ENCODE measurements at regions not wholly inside any gene's neighbourhood (a gene's known extent, or its start where the extent isn't known, plus 50 kb on each side); places are given as distances from the start of the nearest gene placed in this dataset.

DNA sequence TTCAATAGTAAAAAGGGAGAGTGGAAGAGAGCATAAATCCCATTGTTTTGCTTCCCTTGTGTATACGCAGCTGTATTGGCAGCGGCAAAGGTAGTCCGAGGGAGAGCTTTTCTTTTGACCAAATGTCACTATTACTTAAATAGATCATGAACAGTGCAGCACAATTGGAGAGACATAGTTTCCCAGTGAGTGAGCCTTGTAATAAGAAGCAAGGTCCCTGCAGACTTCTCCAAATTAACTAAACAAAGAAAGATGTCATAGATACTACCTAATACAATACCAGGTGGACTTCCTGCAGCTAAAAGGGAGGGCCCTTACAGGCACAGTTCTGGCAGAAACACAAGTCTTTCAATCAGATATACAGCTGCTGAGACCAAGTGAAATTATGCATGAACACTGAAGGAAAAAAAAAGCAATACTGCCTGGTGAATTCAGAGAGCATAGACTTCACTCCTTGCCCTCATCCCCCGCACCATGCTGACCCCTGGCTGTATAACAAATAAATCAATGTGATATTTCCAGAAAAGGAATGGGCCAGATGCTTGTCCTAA, 404.7 kb upstream of the CDH2 start:
- DNase-seq (ENCODE audit: low spot score) (no peak), ATAC-seq (no peak)
- intact Hi-C loops (cut with DNase I): no loop called here

DNA sequence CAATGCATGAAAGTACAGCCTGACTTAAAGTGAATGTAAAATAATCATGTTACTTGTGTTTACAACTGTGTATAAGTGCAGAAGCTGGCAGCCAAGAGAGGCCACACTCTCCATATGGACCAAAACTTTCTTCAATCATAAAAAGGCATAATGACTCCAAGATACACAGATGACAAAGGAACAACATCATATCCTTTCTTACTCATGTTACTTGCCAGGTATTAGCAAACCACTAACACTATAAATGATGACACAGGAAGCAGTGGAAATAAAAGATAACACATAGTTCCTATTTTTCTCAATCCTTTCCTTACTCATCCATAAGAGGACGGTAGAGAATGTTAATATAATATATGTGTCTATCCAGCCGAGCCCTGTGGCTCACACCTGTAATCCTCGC, 400.0 kb upstream of the CDH2 start:
- no peak for ATAC-seq
- intact Hi-C loops (cut with DNase I): no loop called here

GRCh38 chr18:28575123-28575522, 398.2 kb upstream of the CDH2 start:
- DNase-seq (ENCODE audit: low spot score) (no peak), ATAC-seq (no peak)
- intact Hi-C loops (cut with DNase I): no loop called here

More for the DNA sequence above, 400.0 kb upstream of the CDH2 start:
- no peak for DNase-seq (ENCODE audit: low spot score)

GRCh38 chr18:28574175-28574574, 397.2 kb upstream of the CDH2 start:
- intact Hi-C loops (cut with DNase I): no loop called here
- ATAC-seq: no peak

GRCh38 chr18:28571929-28572328, 395.0 kb upstream of the CDH2 start:
- DNase-seq (ENCODE audit: low spot score) (no peak), ATAC-seq (no peak)
- intact Hi-C loops (cut with DNase I): no loop called here

More at GRCh38 chr18:28574175-28574574, 397.2 kb upstream of the CDH2 start:
- DNase-seq (ENCODE audit: low spot score): no peak

- no peak for DNase-seq (ENCODE audit: low spot score)
- intact Hi-C loops (cut with DNase I): no loop called here
These were observed 383.4 kb upstream of the CDH2 start for GRCh38 chr18:28560331-28560730.

GRCh38 chr18:28559511-28559910, 382.6 kb upstream of the CDH2 start:
- ATAC-seq (no peak), DNase-seq (ENCODE audit: low spot score) (no peak)
- intact Hi-C loops (cut with DNase I): no loop called here

More at GRCh38 chr18:28560331-28560730, 383.4 kb upstream of the CDH2 start:
- no peak for ATAC-seq

- DNase-seq (ENCODE audit: low spot score) (no peak), ATAC-seq (peak; percentile 15)
- intact Hi-C loops (cut with DNase I): no loop called here
These were observed 365.0 kb upstream of the CDH2 start for GRCh38 chr18:28541934-28542333.

GRCh38 chr18:28541276-28541930, 364.5 kb upstream of the CDH2 start:
- ATAC-seq: peak; percentile 91
- intact Hi-C loops (cut with DNase I): no loop called here
- no peak for DNase-seq (ENCODE audit: low spot score)

GRCh38 chr18:28529644-28530043, 352.7 kb upstream of the CDH2 start:
- intact Hi-C loops (cut with DNase I): no loop called here
- ATAC-seq (no peak), DNase-seq (ENCODE audit: low spot score) (no peak)

DNA sequence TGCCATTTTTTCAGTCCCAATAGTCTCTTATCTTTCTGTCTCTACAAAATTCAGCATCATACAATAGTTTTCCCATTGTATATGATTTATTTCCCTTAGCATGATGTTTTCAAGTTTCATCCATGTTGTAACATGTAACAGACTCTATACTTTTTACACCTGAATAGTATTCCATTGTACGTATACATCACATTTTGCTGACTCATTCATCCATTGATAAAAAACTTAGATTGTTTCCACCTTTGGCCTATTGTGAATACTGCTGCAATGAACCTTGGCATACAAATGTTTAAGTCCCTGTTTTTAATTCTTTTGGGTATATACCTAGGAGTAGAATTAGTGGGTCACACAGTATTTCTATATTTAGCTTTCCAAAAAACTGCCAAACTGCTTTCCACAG, 349.3 kb upstream of the CDH2 start:
- ATAC-seq: no peak
- intact Hi-C loops (cut with DNase I): no loop called here

DNA sequence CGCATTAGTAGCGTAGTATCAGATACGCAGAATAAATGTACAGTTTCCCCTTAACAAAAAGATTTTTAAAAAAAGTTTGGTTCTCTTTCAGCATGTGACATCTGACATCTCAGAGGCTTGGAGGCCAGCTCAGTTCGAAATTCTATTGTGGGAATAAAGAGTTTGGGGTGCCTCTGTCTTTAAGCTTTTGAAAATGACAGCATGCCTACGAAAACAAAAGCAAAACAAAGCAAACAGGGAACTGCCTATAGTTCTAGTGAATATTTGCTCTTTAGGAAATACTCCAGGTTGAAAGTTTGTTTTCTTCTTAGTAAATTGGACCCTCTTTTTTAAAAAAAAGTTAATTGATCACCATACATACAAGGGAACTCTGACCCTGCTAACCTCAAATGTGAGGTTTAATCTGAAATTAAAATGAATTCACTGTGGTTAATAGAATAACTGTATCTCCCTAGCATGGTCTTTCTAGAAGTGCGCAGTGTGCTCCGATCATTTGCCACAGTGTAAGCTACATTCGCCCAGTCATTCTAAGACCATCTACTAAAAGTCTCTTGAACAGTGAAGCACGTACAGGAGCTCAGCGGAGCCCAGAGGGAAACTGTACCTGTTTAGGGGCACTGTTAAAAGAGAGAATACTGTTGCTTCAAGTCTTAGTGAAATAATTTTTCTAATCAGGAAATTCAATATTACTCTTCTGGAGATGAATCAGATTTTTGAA, 347.0 kb upstream of the CDH2 start:
- intact Hi-C loops (cut with DNase I): no loop called here
- ATAC-seq (no peak), DNase-seq (ENCODE audit: low spot score) (no peak)

More for the DNA sequence above, 349.3 kb upstream of the CDH2 start:
- DNase-seq (ENCODE audit: low spot score): no peak

GRCh38 chr18:28522236-28522635, 345.3 kb upstream of the CDH2 start:
- intact Hi-C loops (cut with DNase I): no loop called here
- DNase-seq (ENCODE audit: low spot score): no peak
- no peak for ATAC-seq

- ATAC-seq: no peak
- intact Hi-C loops (cut with DNase I): no loop called here
- DNase-seq (ENCODE audit: low spot score): no peak
These were observed 343.1 kb upstream of the CDH2 start for GRCh38 chr18:28519997-28520396.

DNA sequence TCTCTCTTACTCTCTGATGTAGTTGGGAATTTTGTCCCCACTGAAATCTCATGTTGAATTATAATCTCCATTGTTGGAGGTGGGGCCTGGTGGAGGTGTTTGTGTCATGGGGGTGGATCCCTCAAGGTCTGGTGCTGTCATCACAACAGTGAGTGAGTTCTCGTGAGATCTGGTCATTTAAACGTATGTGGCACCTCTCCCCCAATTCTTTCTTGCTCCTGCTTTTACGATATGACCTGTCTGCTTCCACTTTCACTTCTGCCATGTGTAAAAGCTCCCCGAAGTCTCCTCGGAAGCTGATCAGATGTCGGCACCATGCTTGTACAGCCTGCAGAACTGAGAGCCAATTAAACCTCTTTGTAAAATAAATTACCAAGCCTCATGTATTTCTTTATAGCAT, 337.8 kb upstream of the CDH2 start:
- intact Hi-C loops (cut with DNase I): no loop called here
- ATAC-seq (no peak), DNase-seq (ENCODE audit: low spot score) (no peak)

DNA sequence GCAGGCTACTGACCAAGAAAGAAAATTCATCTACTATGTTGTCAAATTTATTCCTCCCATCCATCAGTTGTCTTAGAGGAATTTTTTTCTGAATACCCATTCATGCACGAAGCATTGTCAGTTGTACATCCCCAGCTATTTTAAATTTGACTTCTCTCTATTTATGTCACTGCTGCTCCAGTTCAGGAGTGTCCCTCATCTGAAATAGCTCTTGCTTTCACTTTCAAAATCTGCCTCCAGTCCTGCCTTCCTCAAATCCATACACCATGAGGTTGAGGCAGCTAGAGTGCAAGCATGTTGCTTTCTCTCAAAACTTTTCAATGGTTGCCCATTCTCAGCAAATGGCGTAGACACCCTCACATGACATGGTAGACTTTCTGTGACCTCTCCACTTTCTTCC, 335.4 kb upstream of the CDH2 start:
- no peak for DNase-seq (ENCODE audit: low spot score)
- intact Hi-C loops (cut with DNase I): no loop called here
- no peak for ATAC-seq

DNA sequence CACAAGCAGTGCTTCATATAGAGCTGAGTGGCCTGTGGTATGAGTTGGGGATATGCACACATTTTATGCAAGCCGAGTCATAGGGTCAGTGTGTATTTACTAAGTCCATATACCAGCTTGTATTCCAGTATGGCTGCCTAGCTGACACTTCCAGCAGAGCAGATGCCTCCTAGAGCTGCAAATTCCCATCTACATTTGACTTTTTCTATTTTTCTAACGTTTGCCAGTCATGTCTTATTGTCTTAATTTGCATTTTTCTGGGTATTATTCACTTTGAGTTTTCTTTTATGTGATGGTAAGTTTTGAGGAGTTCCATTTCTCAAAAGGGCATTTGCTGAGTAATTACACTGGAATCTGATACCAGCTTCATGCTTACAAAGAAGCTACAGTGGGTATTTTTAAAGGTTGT, 334.5 kb upstream of the CDH2 start:
- ATAC-seq (no peak), DNase-seq (ENCODE audit: low spot score) (no peak)
- intact Hi-C loops (cut with DNase I): no loop called here

DNA sequence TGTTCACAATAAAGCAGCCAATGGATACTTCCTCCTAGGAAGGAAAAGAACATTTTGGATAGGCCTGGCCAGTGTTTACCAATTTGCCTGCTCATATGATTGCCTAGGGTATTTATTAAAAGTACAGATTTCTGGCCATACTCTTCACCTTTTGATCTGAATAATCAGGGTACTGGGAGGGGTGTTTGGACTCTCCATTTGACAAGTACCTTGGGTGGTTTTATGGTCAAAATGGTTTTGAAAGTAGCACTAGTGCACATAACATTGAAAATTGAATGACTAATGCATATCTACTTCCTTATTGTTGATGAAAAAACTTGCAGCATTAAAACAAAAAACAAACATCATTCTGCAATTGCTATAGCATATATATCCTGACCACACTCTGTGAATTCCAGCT, 333.3 kb upstream of the CDH2 start:
- DNase-seq (ENCODE audit: low spot score): no peak
- intact Hi-C loops (cut with DNase I): no loop called here
- ATAC-seq: no peak

GRCh38 chr18:28504066-28504465, 327.1 kb upstream of the CDH2 start:
- no peak for ATAC-seq
- intact Hi-C loops (cut with DNase I): no loop called here
- DNase-seq (ENCODE audit: low spot score): no peak

DNA sequence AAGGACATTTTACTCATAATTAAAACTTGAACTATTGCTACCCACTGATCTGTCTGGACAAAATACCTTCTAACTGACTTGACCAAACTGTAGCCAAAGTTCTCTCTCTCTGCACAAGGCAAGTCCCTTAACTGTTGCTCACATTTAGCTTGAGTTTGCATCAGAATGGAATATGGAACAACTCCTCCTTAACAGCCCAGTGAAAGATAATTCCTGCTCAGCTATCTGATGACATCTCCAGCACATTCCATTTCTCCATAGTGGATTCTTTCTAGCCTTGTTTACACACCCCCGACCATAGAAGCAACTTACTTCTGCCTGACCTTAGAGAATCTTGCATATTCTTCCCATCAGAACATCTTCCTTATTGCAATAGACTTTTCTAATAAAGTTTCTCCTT, 317.2 kb upstream of the CDH2 start:
- intact Hi-C loops (cut with DNase I): no loop called here
- no peak for DNase-seq (ENCODE audit: low spot score)
- ATAC-seq: no peak

- ATAC-seq (no peak), DNase-seq (ENCODE audit: low spot score) (no peak)
- intact Hi-C loops (cut with DNase I): no loop called here
These were observed 309.0 kb upstream of the CDH2 start for GRCh38 chr18:28485918-28486317.

Data from sciatic nerve (tissue), 2 donors.